NB4 (cell line): ENCODE measurements at regions not wholly inside any gene's neighbourhood (a gene's known extent, or its start where the extent isn't known, plus 50 kb on each side); places are given as distances from the start of the nearest gene placed in this dataset.
"Not testable (repeated sequence)": the region's sequence is repeated elsewhere in the genome, so short reads cannot be mapped to it uniquely, and the experiment has no call there.

Experiments used
- DNase-seq: peaks from one replicate; pipeline ENCODE4 v3.0.0; 2010; ENCODE audit warnings: low read depth
- H3K4me3 ChIP-seq: one replicate; pipeline ENCODE4 v1.5.1; 2011; ENCODE audit warnings: mild to moderate bottlenecking, low read depth, low read length, moderate library complexity
- MYC ChIP-seq: IDR thresholded peaks from 2 replicates; pipeline ENCODE4 v1.6.1; 2011; ENCODE audit warnings: low read depth, low read length
- POLR2A ChIP-seq: IDR thresholded peaks from 2 replicates; pipeline ENCODE4 v1.6.1; 2011; ENCODE audit warnings: mild to moderate bottlenecking; ENCODE audit not compliant: insufficient read length; ENCODE audit errors: extremely low read depth
- TF ChIP-seq, protein P1 (sequence below): IDR thresholded peaks from 2 replicates; pipeline ENCODE4 v1.6.1; 2011; ENCODE audit warnings: low read depth, low read length
- TF ChIP-seq, protein P2 (sequence below): IDR thresholded peaks from one replicate; pipeline ENCODE4 v1.5.1; 2012; ENCODE audit warnings: low read depth, low read length

DNA sequence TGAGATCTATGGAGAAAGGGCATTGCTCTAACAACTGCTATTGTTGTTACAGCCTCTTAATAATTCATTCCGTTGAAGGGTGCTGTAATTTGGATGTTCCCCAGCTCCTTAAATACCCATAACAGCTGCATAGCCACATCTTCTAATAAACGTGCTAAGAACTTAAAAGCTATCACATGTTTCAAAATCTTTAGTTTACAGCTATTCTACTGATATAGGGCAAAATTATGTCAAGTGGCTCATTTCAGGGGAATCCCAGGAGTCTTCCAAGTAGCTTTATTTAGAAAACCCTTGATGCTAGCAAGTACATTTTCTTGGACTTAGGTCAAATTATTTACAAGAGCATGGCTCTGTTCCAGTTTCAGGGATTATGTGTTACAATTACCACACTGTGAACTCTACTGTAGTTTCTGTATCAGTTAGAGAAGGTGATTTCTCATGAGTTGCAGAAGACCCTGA, 990.4 kb upstream of the ACO1 start:
- no peak for DNase-seq
- no peak overlapping the region for H3K4me3 ChIP-seq
- no peak for TF ChIP-seq MYC
- TF ChIP-seq POLR2A: no peak
- TF ChIP-seq, protein P1, sequence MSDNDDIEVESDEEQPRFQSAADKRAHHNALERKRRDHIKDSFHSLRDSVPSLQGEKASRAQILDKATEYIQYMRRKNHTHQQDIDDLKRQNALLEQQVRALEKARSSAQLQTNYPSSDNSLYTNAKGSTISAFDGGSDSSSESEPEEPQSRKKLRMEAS: no peak
- TF ChIP-seq, protein P2, sequence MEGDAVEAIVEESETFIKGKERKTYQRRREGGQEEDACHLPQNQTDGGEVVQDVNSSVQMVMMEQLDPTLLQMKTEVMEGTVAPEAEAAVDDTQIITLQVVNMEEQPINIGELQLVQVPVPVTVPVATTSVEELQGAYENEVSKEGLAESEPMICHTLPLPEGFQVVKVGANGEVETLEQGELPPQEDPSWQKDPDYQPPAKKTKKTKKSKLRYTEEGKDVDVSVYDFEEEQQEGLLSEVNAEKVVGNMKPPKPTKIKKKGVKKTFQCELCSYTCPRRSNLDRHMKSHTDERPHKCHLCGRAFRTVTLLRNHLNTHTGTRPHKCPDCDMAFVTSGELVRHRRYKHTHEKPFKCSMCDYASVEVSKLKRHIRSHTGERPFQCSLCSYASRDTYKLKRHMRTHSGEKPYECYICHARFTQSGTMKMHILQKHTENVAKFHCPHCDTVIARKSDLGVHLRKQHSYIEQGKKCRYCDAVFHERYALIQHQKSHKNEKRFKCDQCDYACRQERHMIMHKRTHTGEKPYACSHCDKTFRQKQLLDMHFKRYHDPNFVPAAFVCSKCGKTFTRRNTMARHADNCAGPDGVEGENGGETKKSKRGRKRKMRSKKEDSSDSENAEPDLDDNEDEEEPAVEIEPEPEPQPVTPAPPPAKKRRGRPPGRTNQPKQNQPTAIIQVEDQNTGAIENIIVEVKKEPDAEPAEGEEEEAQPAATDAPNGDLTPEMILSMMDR: no peak

DNA sequence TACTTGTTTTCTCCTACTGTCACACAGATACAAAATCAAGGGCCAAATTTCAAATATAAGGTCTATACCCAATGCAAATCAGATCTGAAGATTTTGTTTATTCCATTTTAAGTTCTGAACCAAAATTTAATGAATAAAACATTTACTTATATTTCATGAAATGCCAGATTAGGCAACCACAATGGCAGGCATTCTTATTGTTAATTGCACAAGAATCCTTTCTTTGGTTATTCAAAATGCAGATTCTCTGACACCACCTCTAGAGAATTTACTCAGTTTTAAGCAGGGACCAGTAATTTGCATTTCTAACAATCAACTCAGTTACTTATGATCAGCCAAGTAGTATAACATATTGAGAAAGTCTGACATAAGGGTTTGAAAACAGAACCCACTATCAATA, 972.4 kb upstream of the ACO1 start:
- no peak overlapping the region for H3K4me3 ChIP-seq
- TF ChIP-seq POLR2A: no peak
- TF ChIP-seq MYC: no peak
- TF ChIP-seq, protein P2: no peak
- TF ChIP-seq, protein P1: no peak
- DNase-seq: no peak

DNA sequence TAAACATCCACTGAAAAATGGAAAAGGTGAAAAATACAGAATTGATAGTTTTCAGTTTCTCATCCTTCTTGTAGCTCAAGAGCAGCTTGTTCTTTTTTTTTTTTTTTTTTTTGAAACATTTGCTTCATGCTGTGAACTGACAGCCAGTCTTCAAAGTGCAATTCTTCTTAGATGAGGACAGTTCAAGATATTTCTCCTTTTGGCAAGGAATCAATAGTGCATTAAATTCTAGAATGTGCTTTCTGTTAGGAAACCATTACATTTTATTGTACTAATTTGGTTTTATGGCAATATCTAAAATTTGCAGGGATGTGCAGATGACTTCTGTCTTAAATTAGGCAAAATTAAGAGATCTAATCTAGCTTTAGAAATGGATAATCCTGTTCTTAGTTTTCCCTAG, 969.3 kb upstream of the ACO1 start:
- TF ChIP-seq, protein P1: no peak
- TF ChIP-seq, protein P2: no peak
- TF ChIP-seq POLR2A: no peak
- TF ChIP-seq MYC: no peak
- H3K4me3 ChIP-seq: no peak overlapping the region
- DNase-seq: no peak

DNA sequence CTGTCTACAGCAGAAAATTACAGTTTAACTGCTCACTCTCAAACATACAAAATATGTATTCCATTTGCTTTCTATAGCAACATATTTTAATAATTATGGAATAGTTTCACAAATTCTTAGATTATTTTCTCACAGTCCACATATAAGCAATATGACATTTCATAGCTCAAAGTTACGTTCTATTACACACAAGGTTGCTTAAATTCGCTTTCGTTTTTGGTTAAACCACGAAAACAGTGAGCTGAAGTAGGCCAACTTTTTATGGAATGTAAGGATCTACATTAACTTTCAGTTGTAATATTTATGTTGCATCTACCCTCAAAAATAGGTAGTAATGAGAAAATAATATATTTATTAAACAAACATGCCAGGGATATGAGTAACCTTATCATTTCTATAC, 966.0 kb upstream of the ACO1 start:
- no peak overlapping the region for H3K4me3 ChIP-seq
- no peak for DNase-seq
- no peak for TF ChIP-seq POLR2A
- TF ChIP-seq, protein P2: no peak
- no peak for TF ChIP-seq MYC
- TF ChIP-seq, protein P1: no peak

DNA sequence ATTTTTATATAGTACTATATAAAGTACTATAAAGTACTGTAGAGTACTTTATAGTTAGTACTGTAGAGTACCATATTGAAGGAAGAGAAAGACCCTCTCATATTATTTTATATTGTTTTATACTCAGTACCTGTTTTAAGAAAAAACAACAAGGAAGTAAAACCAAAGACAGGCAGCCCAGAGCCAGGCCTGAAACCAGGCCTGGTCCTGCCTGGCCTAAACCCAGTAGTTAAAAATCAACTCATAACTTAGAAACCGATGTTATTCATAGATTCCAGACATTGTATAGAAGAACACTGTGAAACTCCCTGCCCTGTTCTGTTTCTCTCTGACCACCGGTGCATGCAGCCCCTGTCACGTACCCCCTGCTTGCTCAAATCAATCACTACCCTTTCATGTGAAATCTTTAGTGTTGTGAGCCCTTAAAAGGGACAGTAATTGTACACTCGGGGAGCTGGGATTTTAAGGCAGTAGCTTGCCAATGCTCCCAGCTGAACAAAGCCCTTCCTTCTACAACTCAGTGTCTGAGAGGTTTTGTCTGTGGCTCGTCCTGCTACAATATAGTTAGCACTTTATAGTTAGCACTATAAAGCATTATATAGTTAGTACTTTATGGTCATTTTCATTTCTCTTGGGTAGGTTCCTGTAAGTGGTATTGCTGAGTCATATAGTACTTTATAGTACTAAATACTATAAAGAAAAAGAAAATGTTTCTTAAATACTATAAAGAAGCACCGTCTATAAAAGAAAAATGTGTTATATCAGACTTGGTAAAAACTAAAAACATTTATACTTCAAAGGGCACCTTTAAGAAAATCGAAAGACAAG, 940.6 kb upstream of the ACO1 start:
- not testable (repeated sequence) for H3K4me3 ChIP-seq, DNase-seq

DNA sequence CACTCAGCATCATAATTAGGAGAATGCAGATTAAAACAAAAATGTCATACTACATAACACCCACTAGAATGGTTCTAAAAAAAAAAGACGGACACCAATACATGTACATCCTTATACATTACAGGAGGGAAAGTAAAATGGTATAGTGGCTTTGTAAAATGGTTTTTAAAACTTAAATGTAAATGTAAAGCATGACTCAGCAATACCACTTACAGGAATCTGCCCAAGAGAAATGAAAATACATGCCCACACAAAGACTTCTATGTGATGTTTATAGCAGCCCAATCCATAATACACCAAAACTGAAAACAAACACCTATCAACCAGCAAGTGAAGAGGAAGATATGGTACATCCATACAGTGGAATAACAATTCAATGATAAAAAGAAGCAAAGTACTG, 939.1 kb upstream of the ACO1 start:
- H3K4me3 ChIP-seq: no peak overlapping the region
- no peak for DNase-seq
- TF ChIP-seq, protein P2: no peak
- no peak for TF ChIP-seq MYC
